KMS-11 (cell line): ENCODE measurements at regions not wholly inside any gene's neighbourhood (a gene's known extent, or its start where the extent isn't known, plus 50 kb on each side); places are given as distances from the start of the nearest gene placed in this dataset.

ENCODE experiments used
- H2AFZ ChIP-seq: fragments of 200-600 bp; sonication (generic); 2 replicates; pipeline ENCODE4 v1.6.1; 2016; ENCODE audit warnings: antibody characterized with exemption, mixed run types, low read depth
- H3K27ac ChIP-seq: fragments of 200-600 bp; sonication (generic); 2 replicates; pipeline ENCODE4 v1.6.1; 2016; ENCODE audit warnings: mild to moderate bottlenecking, mixed run types
- H3K27me3 ChIP-seq: fragments of 200-600 bp; sonication (generic); 2 replicates; pipeline ENCODE4 v1.6.1; 2017; ENCODE audit warnings: mild to moderate bottlenecking, low read depth, mixed run types, moderate library complexity; ENCODE audit not compliant: insufficient read depth
- H3K36me3 ChIP-seq: fragments of 200-600 bp; sonication (generic); 2 replicates; pipeline ENCODE4 v1.6.1; 2017; ENCODE audit warnings: mild to moderate bottlenecking, mixed run types; ENCODE audit not compliant: insufficient read depth
- H3K4me1 ChIP-seq: fragments of 200-600 bp; sonication (generic); 2 replicates; pipeline ENCODE4 v1.6.1; 2016; ENCODE audit warnings: mild to moderate bottlenecking, low read depth, mixed run types; ENCODE audit not compliant: poor library complexity, severe bottlenecking
- H3K4me2 ChIP-seq: fragments of 200-600 bp; sonication (generic); 2 replicates; pipeline ENCODE4 v1.7.0; 2016; ENCODE audit warnings: mild to moderate bottlenecking, mixed run types
- H3K4me3 ChIP-seq: fragments of 200-600 bp; sonication (generic); IDR thresholded peaks from 2 replicates; pipeline ENCODE4 v1.6.1; 2017; ENCODE audit warnings: low read depth, low read length, mixed read lengths; ENCODE audit not compliant: insufficient read depth
- H3K79me2 ChIP-seq: fragments of 200-600 bp; sonication (generic); 2 replicates; pipeline ENCODE4 v1.6.1; 2016; ENCODE audit warnings: low read depth, mixed run types; ENCODE audit not compliant: insufficient read depth
- H3K9ac ChIP-seq: fragments of 200-600 bp; sonication (generic); 2 replicates; pipeline ENCODE4 v1.6.1; 2016; ENCODE audit warnings: mild to moderate bottlenecking, mixed run types
- H4K20me1 ChIP-seq: fragments of 200-600 bp; sonication (generic); 2 replicates; pipeline ENCODE4 v1.6.1; 2016; ENCODE audit warnings: mild to moderate bottlenecking, mixed run types; ENCODE audit not compliant: insufficient read depth
- TF ChIP-seq, protein P1 (sequence below): fragments of 200-600 bp; sonication (generic); conservative IDR thresholded peaks from 2 replicates; pipeline ENCODE4 v1.6.1; 2017; ENCODE audit warnings: low read depth, mild to moderate bottlenecking, antibody characterized with exemption, low read length, moderate library complexity, mixed read lengths

- H3K4me3 ChIP-seq, result no peak overlapping the region
- no peak overlapping the region for H3K27ac ChIP-seq
- no peaks in the 10 kb centered on the region for H3K27me3 ChIP-seq
- H4K20me1 ChIP-seq, result no peaks in the 10 kb centered on the region
- no peaks in the 10 kb centered on the region for H3K4me1 ChIP-seq
- TF ChIP-seq, protein P1, sequence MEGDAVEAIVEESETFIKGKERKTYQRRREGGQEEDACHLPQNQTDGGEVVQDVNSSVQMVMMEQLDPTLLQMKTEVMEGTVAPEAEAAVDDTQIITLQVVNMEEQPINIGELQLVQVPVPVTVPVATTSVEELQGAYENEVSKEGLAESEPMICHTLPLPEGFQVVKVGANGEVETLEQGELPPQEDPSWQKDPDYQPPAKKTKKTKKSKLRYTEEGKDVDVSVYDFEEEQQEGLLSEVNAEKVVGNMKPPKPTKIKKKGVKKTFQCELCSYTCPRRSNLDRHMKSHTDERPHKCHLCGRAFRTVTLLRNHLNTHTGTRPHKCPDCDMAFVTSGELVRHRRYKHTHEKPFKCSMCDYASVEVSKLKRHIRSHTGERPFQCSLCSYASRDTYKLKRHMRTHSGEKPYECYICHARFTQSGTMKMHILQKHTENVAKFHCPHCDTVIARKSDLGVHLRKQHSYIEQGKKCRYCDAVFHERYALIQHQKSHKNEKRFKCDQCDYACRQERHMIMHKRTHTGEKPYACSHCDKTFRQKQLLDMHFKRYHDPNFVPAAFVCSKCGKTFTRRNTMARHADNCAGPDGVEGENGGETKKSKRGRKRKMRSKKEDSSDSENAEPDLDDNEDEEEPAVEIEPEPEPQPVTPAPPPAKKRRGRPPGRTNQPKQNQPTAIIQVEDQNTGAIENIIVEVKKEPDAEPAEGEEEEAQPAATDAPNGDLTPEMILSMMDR, result no peak
- H3K4me2 ChIP-seq, result no peak overlapping the region
- H3K9ac ChIP-seq, result no peak overlapping the region
- H3K36me3 ChIP-seq, result no peaks in the 10 kb centered on the region
- H2AFZ ChIP-seq, result no peak overlapping the region
- no peaks in the 10 kb centered on the region for H3K79me2 ChIP-seq
Measured at GRCh38 chr10:3312403-3312940, 139.9 kb upstream of the PITRM1 start.

DNA sequence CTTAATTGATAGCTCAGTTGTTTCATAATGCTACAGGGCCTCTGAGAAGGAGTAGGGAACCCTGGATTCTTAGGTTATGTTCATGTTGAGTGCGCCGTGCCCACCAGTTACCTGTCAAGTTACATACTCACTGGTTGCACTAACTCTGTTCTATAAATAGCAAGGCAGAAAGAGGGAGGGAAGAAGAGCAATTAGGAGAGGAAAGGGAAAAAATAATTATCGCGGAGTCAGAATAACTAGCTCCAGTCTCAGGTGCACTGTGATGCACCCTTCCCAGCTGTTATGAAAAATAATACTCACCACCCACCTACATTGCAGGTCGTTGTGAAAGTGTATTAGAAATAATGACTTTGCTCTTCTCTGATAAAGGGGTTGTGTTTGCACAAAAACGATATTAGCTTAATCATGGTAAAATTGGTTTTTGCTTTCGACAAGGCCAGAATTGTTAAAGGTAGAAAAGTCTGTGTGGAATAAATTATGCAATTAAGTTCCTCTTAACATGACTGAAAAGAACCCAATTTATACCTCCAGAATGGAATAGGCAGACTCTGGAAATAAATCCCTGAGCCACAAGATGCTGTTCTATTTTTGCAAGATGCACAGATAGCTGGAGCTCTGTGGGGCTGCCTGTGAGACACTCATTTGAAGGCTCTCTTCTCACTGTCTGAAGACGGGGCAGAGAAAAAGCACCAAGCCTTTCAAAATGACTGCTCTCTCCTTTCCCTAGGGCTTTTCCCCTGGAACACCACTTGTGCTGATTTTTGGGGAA is 137.6 kb upstream of the PITRM1 start:
- Histone ChIP-seq H4K20me1 (no peaks in the 10 kb centered on the region), H3K27ac (no peak overlapping the region), H3K27me3 (no peaks in the 10 kb centered on the region), H3K4me3 (no peak overlapping the region), H3K79me2 (no peaks in the 10 kb centered on the region), H2AFZ (no peak overlapping the region), H3K4me1 (no peaks in the 10 kb centered on the region), H3K36me3 (no peaks in the 10 kb centered on the region), H3K9ac (no peak overlapping the region), H3K4me2 (no peak overlapping the region)
- TF ChIP-seq, protein P1, result no peak

GRCh38 chr10:3306050-3306449 is 133.5 kb upstream of the PITRM1 start:
- no peaks in the 10 kb centered on the region for H3K27me3 ChIP-seq

GRCh38 chr10:3295582-3296151 is 123.1 kb upstream of the PITRM1 start:
- no peaks in the 10 kb centered on the region for H3K4me1 ChIP-seq
- H4K20me1 ChIP-seq, result no peaks in the 10 kb centered on the region
- no peak overlapping the region for H3K9ac ChIP-seq
- H2AFZ ChIP-seq, result no peak overlapping the region
- H3K27ac ChIP-seq, result no peak overlapping the region
- no peaks in the 10 kb centered on the region for H3K79me2 ChIP-seq
- H3K36me3 ChIP-seq, result no peaks in the 10 kb centered on the region
- H3K4me3 ChIP-seq, result no peak overlapping the region
- TF ChIP-seq, protein P1, result no peak
- no peak overlapping the region for H3K4me2 ChIP-seq
- H3K27me3 ChIP-seq, result no peaks in the 10 kb centered on the region

More at GRCh38 chr10:3306050-3306449, 133.5 kb upstream of the PITRM1 start:
- no peak overlapping the region for H2AFZ ChIP-seq
- no peaks in the 10 kb centered on the region for H3K4me1 ChIP-seq
- no peak overlapping the region for H3K4me3 ChIP-seq
- no peak overlapping the region for H3K27ac ChIP-seq
- TF ChIP-seq, protein P1, result no peak
- H3K36me3 ChIP-seq, result no peaks in the 10 kb centered on the region
- H3K79me2 ChIP-seq, result no peaks in the 10 kb centered on the region
- H4K20me1 ChIP-seq, result no peaks in the 10 kb centered on the region
- H3K9ac ChIP-seq, result no peak overlapping the region
- no peak overlapping the region for H3K4me2 ChIP-seq
